Hematopoietic multipotent progenitor cell (in vitro differentiated cells): ENCODE measurements at regions not wholly inside any gene's neighbourhood (a gene's known extent, or its start where the extent isn't known, plus 50 kb on each side); places are given as distances from the start of the nearest gene placed in this dataset.
"Not testable (repeated sequence)": the region's sequence is repeated elsewhere in the genome, so short reads cannot be mapped to it uniquely, and the experiment has no call there.

Experiments used
- DNase-seq, 3 donors: peaks; one replicate each; pipeline ENCODE4 v3.0.0-alpha.2; 2011 to 2015; ENCODE audit warnings: low read depth in 2 of 3, low spot score in 2 of 3

- DNase-seq: no peak
Observed at GRCh38 chr5:142411656-142412425, 87.0 kb upstream of the SPRY4 start.

- DNase-seq: no peak
Observed at GRCh38 chr5:142411103-142411502, 86.3 kb upstream of the SPRY4 start.

DNA sequence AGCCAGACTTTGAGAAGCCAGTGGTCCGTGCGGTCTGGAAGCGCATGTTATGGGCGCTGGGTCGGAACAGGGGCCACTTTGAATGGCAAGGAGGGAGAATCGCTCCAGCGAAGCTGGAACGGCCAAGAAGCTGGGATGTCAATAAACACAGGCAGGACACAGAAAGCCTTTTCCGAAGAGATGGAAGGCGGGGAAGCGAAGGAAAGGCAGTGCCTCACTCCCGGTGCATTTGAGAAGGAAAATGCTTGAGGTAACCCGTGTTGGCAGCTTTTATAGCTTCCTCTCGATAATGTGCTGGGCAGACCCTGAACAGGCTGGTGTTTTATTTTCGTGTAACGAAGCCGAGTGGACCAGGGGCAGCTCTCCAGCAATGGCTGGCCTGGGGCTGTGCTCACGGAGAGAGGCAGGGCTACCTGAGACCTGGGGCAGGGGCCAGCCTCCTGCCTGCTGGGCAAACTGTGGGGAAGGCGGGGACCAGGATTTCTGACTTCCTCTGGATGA, 84.2 kb upstream of the SPRY4 start:
- no peak for DNase-seq

GRCh38 chr5:142408536-142408935, 83.7 kb upstream of the SPRY4 start:
- no peak for DNase-seq

- no peak for DNase-seq
Observed at GRCh38 chr5:142405814-142406395, 81.1 kb upstream of the SPRY4 start.

DNA sequence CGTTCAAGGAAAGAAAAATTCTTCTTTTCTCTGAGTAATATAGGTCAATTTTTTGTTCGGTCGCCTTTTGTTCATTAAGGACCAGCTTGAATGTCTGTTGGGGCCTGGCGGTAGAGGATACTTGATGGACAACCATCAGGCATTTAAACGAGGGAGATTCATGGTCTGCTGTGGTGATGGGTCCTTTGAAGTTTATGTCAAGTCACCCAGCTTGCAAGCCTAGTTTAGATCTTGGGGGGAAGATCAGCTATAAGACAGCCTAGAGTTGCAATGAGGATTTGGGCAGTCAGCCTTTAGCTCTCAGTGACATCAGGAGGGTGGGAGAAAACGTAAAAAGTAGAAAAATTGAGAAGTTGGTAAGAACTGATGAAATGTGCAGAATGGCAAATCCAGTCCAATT, 80.2 kb upstream of the SPRY4 start:
- no peak for DNase-seq

GRCh38 chr5:142404046-142404477, 79.2 kb upstream of the SPRY4 start:
- DNase-seq: no peak

DNA sequence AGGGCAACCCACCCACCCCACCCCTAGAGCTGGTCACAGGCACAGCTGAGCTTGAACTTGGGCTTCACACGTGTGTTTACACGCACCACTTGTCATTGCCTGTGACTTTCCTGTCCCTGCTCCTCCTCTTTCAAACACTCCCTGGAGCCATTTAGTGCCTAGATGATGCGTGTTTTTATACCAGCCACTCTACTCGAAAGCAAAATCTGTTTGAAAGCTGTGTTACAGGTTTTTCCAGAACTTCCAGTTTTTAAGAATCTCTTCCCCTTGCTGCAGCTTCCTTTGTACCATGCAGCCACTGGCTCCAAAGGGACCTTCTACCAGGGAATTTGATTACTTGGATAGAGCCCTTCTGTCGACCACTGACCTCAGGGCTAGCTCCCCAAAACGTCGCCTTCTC, 78.8 kb upstream of the SPRY4 start:
- no peak for DNase-seq

- no peak for DNase-seq
Observed at GRCh38 chr5:142402752-142403318, 78.0 kb upstream of the SPRY4 start.

DNA sequence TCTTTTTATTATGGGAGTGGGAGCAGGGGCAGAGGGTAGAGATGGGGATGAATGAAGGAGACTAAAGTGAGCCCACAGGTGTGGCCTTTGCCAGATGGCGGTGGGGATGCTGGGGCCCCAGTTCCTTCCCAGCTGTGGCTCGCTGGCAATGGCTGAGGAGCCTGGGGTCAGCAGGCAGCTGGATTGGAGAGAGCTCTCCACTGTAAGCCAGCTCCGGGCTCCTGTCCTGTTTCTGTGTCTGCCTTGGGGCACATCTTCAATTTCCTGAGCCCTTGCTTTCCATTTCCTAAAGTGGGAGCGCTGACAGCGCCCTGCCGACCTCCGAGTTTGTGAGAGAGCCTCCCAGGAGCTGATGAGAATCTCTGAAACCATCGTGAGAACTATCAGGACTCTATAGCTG, 75.6 kb upstream of the SPRY4 start:
- DNase-seq: no peak

GRCh38 chr5:142399891-142400290, 75.1 kb upstream of the SPRY4 start:
- DNase-seq: no peak

- no peak for DNase-seq
Observed at GRCh38 chr5:142398730-142399055, 73.9 kb upstream of the SPRY4 start.

DNA sequence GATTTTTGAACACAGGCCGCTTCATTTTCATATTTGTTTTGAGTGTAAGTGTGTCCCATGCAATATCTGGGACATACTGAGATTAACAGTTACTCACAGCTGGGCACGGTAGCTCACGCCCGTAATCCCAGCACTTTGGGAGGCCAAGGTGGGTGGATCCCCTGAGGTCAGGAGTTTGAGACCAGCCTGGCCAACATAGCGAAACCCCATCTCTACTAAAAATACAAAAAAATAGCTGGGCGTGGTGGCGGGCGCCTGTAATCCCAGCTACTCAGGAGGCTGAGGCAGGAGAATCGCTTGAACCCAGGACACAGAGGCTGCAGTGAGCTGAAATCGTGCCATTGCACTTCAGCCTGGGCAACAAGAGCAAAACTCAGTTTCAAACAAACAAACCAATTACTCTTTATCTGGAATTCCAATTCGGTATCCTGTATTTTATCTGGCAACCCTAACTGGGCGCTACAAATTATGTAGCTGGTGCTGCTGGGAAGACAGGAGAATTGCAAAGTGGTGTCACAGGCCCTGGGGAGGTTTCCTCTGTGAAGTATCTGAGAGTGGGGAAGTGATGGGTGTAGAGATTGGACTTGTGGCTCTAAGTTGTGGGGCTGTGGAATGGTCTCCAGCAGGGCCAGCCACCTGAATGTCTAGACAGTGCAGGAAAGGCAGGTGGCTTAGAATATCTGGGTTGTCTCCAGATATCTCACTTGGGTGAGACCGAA, 73.3 kb upstream of the SPRY4 start:
- DNase-seq: not testable (repeated sequence)

DNA sequence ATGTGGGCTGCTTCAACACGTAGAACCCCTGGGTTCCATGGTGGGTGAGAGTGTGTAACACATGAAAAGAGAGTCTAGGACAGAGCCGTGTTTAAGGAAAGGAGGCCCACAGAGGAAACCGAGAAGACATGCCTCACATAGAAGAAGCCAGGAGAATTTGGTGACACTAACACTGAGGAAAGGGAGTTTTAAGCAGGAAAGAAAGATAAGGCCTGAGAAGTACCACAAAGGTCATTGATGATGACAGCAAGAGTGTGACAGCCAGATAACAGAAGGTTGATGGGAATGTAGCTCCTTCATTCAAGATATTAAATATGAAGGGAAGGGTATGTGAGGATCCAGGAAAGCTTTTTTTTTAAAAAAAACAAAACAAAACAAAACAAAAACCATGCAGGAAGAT, 72.4 kb upstream of the SPRY4 start:
- DNase-seq: no peak

GRCh38 chr5:142396436-142397038, 71.7 kb upstream of the SPRY4 start:
- DNase-seq: no peak

DNA sequence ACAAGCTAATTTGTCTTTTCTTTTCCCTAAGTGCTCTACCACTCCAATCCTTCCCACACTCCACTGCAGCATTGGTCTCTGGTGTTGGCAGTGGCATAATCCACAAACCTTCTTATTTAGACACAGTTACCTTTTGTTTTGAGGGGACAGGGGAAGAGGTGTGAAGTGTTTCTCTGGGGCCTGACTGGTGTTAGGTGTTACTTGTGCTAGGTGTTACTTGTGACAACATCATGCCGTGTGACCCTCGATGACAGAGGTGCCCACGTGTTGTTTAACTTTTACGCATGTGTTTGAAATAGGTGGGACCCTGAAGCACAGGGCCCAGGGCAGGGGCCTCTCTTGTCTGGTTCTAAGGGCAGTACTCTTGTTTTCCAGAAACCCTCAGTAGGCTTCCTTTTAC, 70.5 kb upstream of the SPRY4 start:
- DNase-seq: no peak

GRCh38 chr5:142391058-142391845, 66.4 kb upstream of the SPRY4 start:
- no peak for DNase-seq

DNA sequence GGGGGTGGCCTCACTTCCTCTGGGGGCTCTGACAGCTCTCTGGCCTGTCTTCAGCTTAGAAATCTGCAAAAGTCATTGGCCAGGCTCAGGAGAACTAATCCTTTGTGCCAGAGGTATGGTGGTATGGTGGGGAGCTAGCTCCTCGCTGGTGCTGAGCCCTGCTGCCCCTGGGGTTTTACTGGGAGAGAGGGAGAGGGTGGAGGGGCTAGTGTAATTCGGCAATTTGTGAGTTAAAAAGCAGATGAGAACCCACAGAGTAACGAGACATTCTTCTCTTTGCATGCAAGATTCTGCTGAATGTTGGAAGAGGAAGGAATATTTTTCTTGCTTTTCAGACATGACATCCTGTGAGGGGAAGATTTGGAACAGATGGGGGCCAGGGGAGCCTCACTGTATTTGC, 65.5 kb upstream of the SPRY4 start:
- DNase-seq: no peak

DNA sequence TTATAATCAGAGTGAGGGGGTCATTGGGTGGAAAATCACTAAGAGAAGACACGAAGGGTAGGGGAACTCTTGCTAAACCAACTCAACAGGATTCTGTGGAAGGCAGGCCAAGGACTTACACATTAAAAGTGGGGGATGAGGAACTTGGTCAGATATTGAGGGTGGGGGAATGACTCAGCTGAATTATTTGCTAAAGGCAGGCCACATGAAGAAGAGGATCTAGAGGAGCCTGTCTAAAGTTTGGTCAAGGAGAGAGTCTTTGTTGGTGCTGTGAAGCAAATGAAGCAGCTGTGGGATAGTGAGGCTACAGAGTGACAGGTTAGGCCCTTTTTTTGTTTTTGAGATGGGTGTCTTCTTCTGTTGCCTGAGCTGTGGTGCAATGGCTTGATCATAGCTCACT, 63.9 kb upstream of the SPRY4 start:
- peak in 2 of 3 donors; percentile 44 to 78 for DNase-seq

GRCh38 chr5:142387024-142387682, 62.3 kb upstream of the SPRY4 start:
- DNase-seq: no peak
